ENCODE measurements at regions not wholly inside any gene's neighbourhood (a gene's known extent, or its start where the extent isn't known, plus 50 kb on each side); places are given as distances from the start of the nearest gene placed in this dataset.

DNA sequence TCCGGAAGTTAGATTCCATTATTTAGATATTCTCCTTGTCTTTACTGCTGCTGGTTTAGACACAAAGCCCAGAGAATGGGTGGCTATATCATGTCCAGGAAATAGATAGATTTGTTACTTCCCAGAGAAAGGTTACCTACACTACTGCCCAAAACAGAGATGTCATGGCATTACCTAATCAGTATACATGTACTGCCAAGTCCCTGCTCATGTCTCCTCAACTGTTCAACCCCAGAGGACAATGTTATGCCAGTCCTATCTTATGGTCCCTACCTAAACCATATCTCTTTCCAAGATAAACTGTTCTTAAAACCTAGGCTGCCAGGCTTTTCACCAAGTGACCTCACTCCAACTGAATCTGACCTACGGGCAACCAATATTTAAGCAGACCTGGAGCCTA, 209.5 kb upstream of the AR start:
- TF ChIP-seq CTCF (IDR thresholded peaks at IDR 0.05) (no peak), POLR2A (IDR thresholded peaks at IDR 0.05) (no peak), POLR2AphosphoS5 (IDR thresholded peaks at IDR 0.05) (no peak)
